DOHH2 (cell line): ENCODE measurements at regions not wholly inside any gene's neighbourhood (a gene's known extent, or its start where the extent isn't known, plus 50 kb on each side); places are given as distances from the start of the nearest gene placed in this dataset.
"Not testable (repeated sequence)": the region's sequence is repeated elsewhere in the genome, so short reads cannot be mapped to it uniquely, and the experiment has no call there.

ENCODE experiments used
- H3F3A ChIP-seq: fragments of 200-600 bp; sonication (generic), shearing (Covaris generic); 2 replicates; pipeline ENCODE4 v1.6.0; 2016; ENCODE audit warnings: antibody characterized with exemption, mild to moderate bottlenecking; ENCODE audit not compliant: control insufficient read depth, insufficient read depth
- H3K27ac ChIP-seq: fragments of 200-600 bp; sonication (generic); 2 replicates; pipeline ENCODE4 v1.5.1; 2014; ENCODE audit warnings: low read depth, mild to moderate bottlenecking, low read length, moderate library complexity
- H3K27me3 ChIP-seq: fragments of 200-600 bp; sonication (generic); 2 replicates; pipeline ENCODE4 v1.6.1; 2014; ENCODE audit warnings: mild to moderate bottlenecking, low read length, mixed read lengths; ENCODE audit not compliant: control insufficient read depth
- H3K36me3 ChIP-seq: fragments of 200-600 bp; sonication (generic); 2 replicates; pipeline ENCODE4 v1.6.1; 2014; ENCODE audit warnings: mild to moderate bottlenecking, low read length, moderate library complexity, mixed read lengths; ENCODE audit not compliant: control insufficient read depth
- H3K4me1 ChIP-seq: fragments of 200-600 bp; sonication (generic); 2 replicates; pipeline ENCODE4 v1.6.1; 2014; ENCODE audit warnings: mild to moderate bottlenecking, low read length, mixed read lengths; ENCODE audit not compliant: control insufficient read depth
- H3K4me2 ChIP-seq: fragments of 200-600 bp; sonication (generic); 2 replicates; pipeline ENCODE4 v1.6.0; 2014; ENCODE audit warnings: mild to moderate bottlenecking, low read length, moderate library complexity
- H3K4me3 ChIP-seq: fragments of 200-600 bp; sonication (generic); 2 replicates; pipeline ENCODE4 v1.5.1; 2014; ENCODE audit warnings: mild to moderate bottlenecking, low read length, mixed read lengths
- H3K79me2 ChIP-seq: fragments of 200-600 bp; sonication (generic); 2 replicates; pipeline ENCODE4 v1.6.1; 2014; ENCODE audit warnings: mild to moderate bottlenecking, low read length, mixed read lengths; ENCODE audit not compliant: control insufficient read depth
- H3K9me2 ChIP-seq: fragments of 200-600 bp; sonication (generic); replicated peaks from 2 replicates; pipeline ENCODE4 v1.6.1; 2014; ENCODE audit warnings: mild to moderate bottlenecking, low read length, mixed read lengths; ENCODE audit not compliant: control insufficient read depth
- H3K9me3 ChIP-seq: fragments of 200-600 bp; sonication (generic); 2 replicates; pipeline ENCODE4 v1.6.1; 2014; ENCODE audit warnings: antibody characterized with exemption, low read length, mixed read lengths; ENCODE audit not compliant: control insufficient read depth, insufficient read depth
- H4K20me1 ChIP-seq: fragments of 200-600 bp; sonication (generic); 2 replicates; pipeline ENCODE4 v1.6.0; 2014; ENCODE audit warnings: low read depth, mild to moderate bottlenecking, antibody characterized with exemption, low read length, moderate library complexity; ENCODE audit not compliant: control insufficient read depth, insufficient read depth
- EZH2phosphoT487 ChIP-seq: fragments of 200-600 bp; sonication (generic); IDR thresholded peaks from 2 replicates; pipeline ENCODE4 v1.6.1; 2017; ENCODE audit warnings: borderline replicate concordance, mild to moderate bottlenecking, antibody characterized with exemption, low read length, moderate library complexity, mixed read lengths
- TF ChIP-seq, protein P1 (sequence below): fragments of 200-600 bp; sonication (generic); IDR thresholded peaks from one replicate; pipeline ENCODE4 v1.5.1; 2014; ENCODE audit warnings: antibody characterized with exemption, mild to moderate bottlenecking, low read depth, low read length; ENCODE audit not compliant: poor library complexity, severe bottlenecking

DNA sequence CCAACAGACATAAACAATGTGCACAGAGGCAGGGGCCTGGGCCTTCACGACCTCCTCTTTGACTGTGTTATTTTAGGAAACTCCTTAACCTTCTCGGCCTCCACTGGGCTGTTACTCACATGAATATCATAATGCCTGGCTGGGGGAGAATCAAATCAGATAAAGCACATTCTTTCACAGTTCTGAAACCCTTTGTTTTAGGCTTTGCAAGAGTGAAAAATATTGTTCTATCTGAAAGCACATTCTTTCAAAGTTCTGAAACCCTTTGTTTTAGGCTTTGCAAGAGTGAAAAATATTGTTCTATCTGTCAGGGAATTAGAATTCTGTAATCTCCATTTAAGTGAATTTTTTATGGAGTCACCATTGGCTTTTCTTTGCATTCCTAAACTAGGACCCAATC lies 50.7 kb upstream of the SYNDIG1 start:
- H3K79me2 ChIP-seq, result no peaks in the 10 kb centered on the region
- H3K36me3 ChIP-seq, result no peaks in the 10 kb centered on the region
- TF ChIP-seq, protein P1, sequence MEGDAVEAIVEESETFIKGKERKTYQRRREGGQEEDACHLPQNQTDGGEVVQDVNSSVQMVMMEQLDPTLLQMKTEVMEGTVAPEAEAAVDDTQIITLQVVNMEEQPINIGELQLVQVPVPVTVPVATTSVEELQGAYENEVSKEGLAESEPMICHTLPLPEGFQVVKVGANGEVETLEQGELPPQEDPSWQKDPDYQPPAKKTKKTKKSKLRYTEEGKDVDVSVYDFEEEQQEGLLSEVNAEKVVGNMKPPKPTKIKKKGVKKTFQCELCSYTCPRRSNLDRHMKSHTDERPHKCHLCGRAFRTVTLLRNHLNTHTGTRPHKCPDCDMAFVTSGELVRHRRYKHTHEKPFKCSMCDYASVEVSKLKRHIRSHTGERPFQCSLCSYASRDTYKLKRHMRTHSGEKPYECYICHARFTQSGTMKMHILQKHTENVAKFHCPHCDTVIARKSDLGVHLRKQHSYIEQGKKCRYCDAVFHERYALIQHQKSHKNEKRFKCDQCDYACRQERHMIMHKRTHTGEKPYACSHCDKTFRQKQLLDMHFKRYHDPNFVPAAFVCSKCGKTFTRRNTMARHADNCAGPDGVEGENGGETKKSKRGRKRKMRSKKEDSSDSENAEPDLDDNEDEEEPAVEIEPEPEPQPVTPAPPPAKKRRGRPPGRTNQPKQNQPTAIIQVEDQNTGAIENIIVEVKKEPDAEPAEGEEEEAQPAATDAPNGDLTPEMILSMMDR, result no peak
- no peak for TF ChIP-seq EZH2phosphoT487
- no peaks in the 10 kb centered on the region for H3K27me3 ChIP-seq
- no peak overlapping the region for H3K4me2 ChIP-seq
- H3K4me3 ChIP-seq, result no peak overlapping the region
- no peaks in the 10 kb centered on the region for H4K20me1 ChIP-seq
- no peaks in the 10 kb centered on the region for H3K4me1 ChIP-seq
- H3K9me2 ChIP-seq, result no peaks in the 10 kb centered on the region
- no peaks in the 10 kb centered on the region for H3F3A ChIP-seq
- no peak overlapping the region for H3K27ac ChIP-seq
- H3K9me3 ChIP-seq, result no peaks in the 10 kb centered on the region

DNA sequence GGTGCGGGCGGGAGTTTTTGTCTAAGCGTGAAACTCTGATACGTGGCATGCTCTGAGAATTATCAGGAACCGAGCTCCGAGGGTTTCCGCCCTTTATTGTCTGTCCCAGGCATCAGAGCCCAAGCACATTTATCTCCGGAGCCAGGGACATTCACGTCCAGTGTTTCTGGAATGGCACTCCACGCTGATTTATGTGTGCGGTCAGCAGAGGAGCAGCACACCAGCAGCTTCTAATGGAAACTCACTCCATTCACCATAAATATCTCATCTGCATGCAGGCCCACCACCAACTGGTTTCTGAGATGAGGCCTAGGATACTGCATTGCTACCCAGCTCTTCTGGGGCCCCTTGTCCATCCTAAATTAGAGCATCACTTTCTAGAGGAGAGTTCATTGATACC lies 51.9 kb upstream of the SYNDIG1 start:
- H3K27ac ChIP-seq, result no peak overlapping the region
- H3F3A ChIP-seq, result no peaks in the 10 kb centered on the region
- TF ChIP-seq, protein P1, result no peak
- no peak for TF ChIP-seq EZH2phosphoT487
- H3K4me3 ChIP-seq, result no peak overlapping the region
- no peaks in the 10 kb centered on the region for H3K9me3 ChIP-seq
- H3K27me3 ChIP-seq, result no peaks in the 10 kb centered on the region
- H3K9me2 ChIP-seq, result no peaks in the 10 kb centered on the region
- no peaks in the 10 kb centered on the region for H3K4me1 ChIP-seq
- no peaks in the 10 kb centered on the region for H3K79me2 ChIP-seq
- H4K20me1 ChIP-seq, result no peaks in the 10 kb centered on the region
- H3K36me3 ChIP-seq, result no peaks in the 10 kb centered on the region
- no peak overlapping the region for H3K4me2 ChIP-seq

DNA sequence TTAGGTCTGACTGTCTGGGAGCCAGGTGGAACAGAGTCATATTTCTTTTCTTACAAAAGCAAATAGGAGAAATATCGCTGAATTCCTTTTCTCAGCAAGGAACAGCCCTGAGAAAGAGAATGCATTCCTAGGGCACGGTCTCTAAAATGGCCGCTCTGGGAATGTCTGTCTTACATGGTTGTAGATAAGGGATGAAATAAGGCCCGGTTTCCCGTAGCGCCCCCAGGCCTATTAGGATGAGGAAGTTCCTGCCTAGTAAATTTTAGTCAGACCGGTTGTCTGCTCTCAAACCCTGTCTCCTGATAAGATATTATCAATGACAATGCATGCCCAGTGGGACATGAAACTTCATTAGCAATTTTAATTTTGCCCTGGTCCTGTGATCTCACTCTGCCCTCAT lies 54.0 kb upstream of the SYNDIG1 start:
- H3F3A ChIP-seq, H3K4me3 ChIP-seq, H3K4me1 ChIP-seq, H3K9me2 ChIP-seq, H4K20me1 ChIP-seq, H3K27me3 ChIP-seq, H3K4me2 ChIP-seq, H3K79me2 ChIP-seq, H3K36me3 ChIP-seq, H3K27ac ChIP-seq, H3K9me3 ChIP-seq: not testable (repeated sequence)

DNA sequence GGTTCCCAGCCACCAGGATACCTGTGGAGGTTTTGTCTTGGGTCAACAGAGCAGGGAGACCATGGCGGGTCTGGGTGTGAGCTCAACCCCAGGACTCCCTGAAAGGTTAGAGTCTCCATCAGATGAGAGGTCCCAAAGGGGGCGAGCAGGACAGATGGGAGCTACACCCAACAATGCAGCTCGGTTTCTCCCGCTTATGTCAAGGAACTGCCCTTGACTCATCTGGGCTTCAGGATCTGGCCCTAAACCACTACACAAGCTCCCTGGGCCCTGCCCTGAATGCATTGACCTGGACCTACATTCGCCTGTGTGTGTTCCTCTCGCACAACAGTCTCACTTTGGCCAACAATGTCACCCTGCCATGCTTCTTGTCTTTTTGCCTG lies 57.6 kb upstream of the SYNDIG1 start:
- Histone ChIP-seq H4K20me1 (no peaks in the 10 kb centered on the region), H3K4me1 (no peaks in the 10 kb centered on the region)

More for the DNA sequence above, 57.6 kb upstream of the SYNDIG1 start:
- Histone ChIP-seq H3F3A (no peaks in the 10 kb centered on the region), H3K27ac (no peak overlapping the region), H3K79me2 (no peaks in the 10 kb centered on the region), H3K36me3 (no peaks in the 10 kb centered on the region), H3K27me3 (no peaks in the 10 kb centered on the region), H3K9me3 (no peaks in the 10 kb centered on the region), H3K4me2 (no peak overlapping the region), H3K4me3 (no peak overlapping the region), H3K9me2 (no peaks in the 10 kb centered on the region)
- TF ChIP-seq EZH2phosphoT487, result no peak
- TF ChIP-seq, protein P1, result no peak
